Psoas muscle (tissue), 7 donors: ENCODE measurements at regions not wholly inside any gene's neighbourhood (a gene's known extent, or its start where the extent isn't known, plus 50 kb on each side); places are given as distances from the start of the nearest gene placed in this dataset.

Experiments used
- ATAC-seq, 4 donors: fragments of 200-7000 bp; cut with Tn5 transposase; one replicate each; pipeline ENCODE4 v1.9.1; 2020; ENCODE audit warnings: moderate library complexity in 3 of 4, mild to moderate bottlenecking in 2 of 4
- DNase-seq, 2 donors: peaks; one replicate each; pipeline ENCODE4 v3.0.0-alpha.2; 2020
- H3K27ac ChIP-seq: fragments of 200-600 bp; one replicate; pipeline ENCODE4 v1.8.0; 2022
- H3K27me3 ChIP-seq, 3 donors: fragments of 200-600 bp in 1 of 3; one replicate each; pipeline versions ENCODE4 v1.6.1 to v1.8.0; 2013 to 2022; ENCODE audit warnings: low read length in 2 of 3, mild to moderate bottlenecking in 2 of 3, moderate library complexity in 1 of 3; ENCODE audit not compliant: insufficient read depth in 3 of 3
- H3K36me3 ChIP-seq, 2 donors: fragments of 200-600 bp in 1 of 2; one replicate each; pipeline versions ENCODE4 v1.6.1 to v1.8.0; 2013 to 2022; ENCODE audit warnings: low read depth in 1 of 2, mild to moderate bottlenecking in 1 of 2, moderate library complexity in 1 of 2; ENCODE audit not compliant: insufficient read depth in 1 of 2
- H3K4me1 ChIP-seq: fragments of 200-600 bp; one replicate; pipeline ENCODE4 v1.8.0; 2022
- H3K4me3 ChIP-seq: fragments of 200-600 bp; one replicate; pipeline ENCODE4 v1.8.0; 2022; ENCODE audit warnings: mild to moderate bottlenecking
- H3K9me3 ChIP-seq: fragments of 200-600 bp; one replicate; pipeline ENCODE4 v1.8.0; 2022
- CTCF ChIP-seq: fragments of 200-600 bp; IDR thresholded peaks from one replicate; pipeline ENCODE4 v1.8.0; 2022; ENCODE audit warnings: antibody characterized with exemption
- WGBS, 3 donors: extraction: QIAGEN DNeasy Blood & Tissue Kit; methylation state at CpG; one replicate each; pipeline versions ENCODE4 v1.1.6 to v1.1.7; 2013; 5-methylcytosine and 5-hydroxymethylcytosine counted together
- intact Hi-C, 2 donors: fragments of 100-400 bp; cut with DNase I; formaldehyde crosslinking; loops; one replicate each; pipeline versions ENCODE4 v1.11.0 to v1.14.2; 2022
- donor health status: healthy with polysubstance abuse.
- donor health status: DM: no; HTN: no; CAD: no; lungs with moderate emphysema.
- donor health status: Bipolar disorder and iron deficiency.
- donor health status: healthy.
- donor health status: DM: yes; HTN: yes; CAD: no.
- donor health status: DM: no; HTN: no; CAD: no.
- donor health status: DM: yes; HTN: yes; CAD: no.

- no peak for TF ChIP-seq CTCF
- WGBS, 3 donors, result 51 to 63% (median 51%) methylated on average over 2 of the region's 2 CpGs
- intact Hi-C loops, result loop anchor here in 1 of 2 donors (5.0 kb wide), 1 partner anchor 38 kb away; no protein-coding TSS in a partner anchor
Measured at GRCh38 chr11:22510741-22511140, 114.9 kb downstream of the FANCF start.

GRCh38 chr11:22510010-22510409 is 115.6 kb downstream of the FANCF start:
- no peak for ATAC-seq
- Histone ChIP-seq H3K27ac (no peak overlapping the region), H3K36me3 (no peaks in the 10 kb centered on the region), H3K9me3 (no peaks in the 10 kb centered on the region), H3K4me3 (no peak overlapping the region), H3K27me3 (no peaks in the 10 kb centered on the region), H3K4me1 (no peaks in the 10 kb centered on the region)
- no peak for DNase-seq
- TF ChIP-seq CTCF, result no peak
- WGBS, 3 donors, result 41 to 51% (median 48%) methylated on average over 2 of the region's 2 CpGs
- intact Hi-C loops, result loop anchor here in 1 of 2 donors (5.0 kb wide), 1 partner anchor 38 kb away; no protein-coding TSS in a partner anchor

More at GRCh38 chr11:22510741-22511140, 114.9 kb downstream of the FANCF start:
- Histone ChIP-seq H3K36me3 (no peaks in the 10 kb centered on the region), H3K27me3 (no peaks in the 10 kb centered on the region), H3K27ac (no peak overlapping the region), H3K4me3 (no peak overlapping the region), H3K4me1 (no peaks in the 10 kb centered on the region), H3K9me3 (no peaks in the 10 kb centered on the region)
- DNase-seq (no peak), ATAC-seq (no peak)

- no peaks in the 10 kb centered on the region for H3K27me3 ChIP-seq
- no peak for TF ChIP-seq CTCF
- ATAC-seq, result no peak
- 43 to 53% (median 44%) methylated on average over 2 of the region's 2 CpGs for WGBS, 3 donors
- H3K4me1 ChIP-seq, result no peaks in the 10 kb centered on the region
- no peaks in the 10 kb centered on the region for H3K9me3 ChIP-seq
- H3K36me3 ChIP-seq, result no peaks in the 10 kb centered on the region
- no peak for DNase-seq
- no peak overlapping the region for H3K4me3 ChIP-seq
- intact Hi-C loops, result no loop called here
- no peak overlapping the region for H3K27ac ChIP-seq
Measured at GRCh38 chr11:22508665-22509064, 117.0 kb downstream of the FANCF start.

- Histone ChIP-seq H3K4me1 (no peaks in the 10 kb centered on the region), H3K9me3 (no peaks in the 10 kb centered on the region), H3K27ac (no peak overlapping the region), H3K36me3 (no peaks in the 10 kb centered on the region), H3K4me3 (no peak overlapping the region), H3K27me3 (no peaks in the 10 kb centered on the region)
- intact Hi-C loops, result no loop called here
- 27 to 34% (median 30%) methylated on average over 3 of the region's 3 CpGs for WGBS, 3 donors
- ATAC-seq (no peak), DNase-seq (no peak)
- TF ChIP-seq CTCF, result no peak
Measured at GRCh38 chr11:22497474-22497873, 128.1 kb downstream of the FANCF start.

GRCh38 chr11:22491555-22492225 is 133.9 kb downstream of the FANCF start:
- H3K4me1 ChIP-seq, result no peaks in the 10 kb centered on the region
- no peak for TF ChIP-seq CTCF

More at GRCh38 chr11:22491555-22492225, 133.9 kb downstream of the FANCF start:
- no peak for DNase-seq
- Histone ChIP-seq H3K4me3 (no peak overlapping the region), H3K27ac (no peak overlapping the region), H3K36me3 (no peaks in the 10 kb centered on the region), H3K9me3 (no peaks in the 10 kb centered on the region), H3K27me3 (no peaks in the 10 kb centered on the region)
- intact Hi-C loops, result no loop called here
- no peak for ATAC-seq
- WGBS, 3 donors, result 27 to 31% (median 30%) methylated on average over 16 of the region's 16 CpGs
